HG03442 (cell line): ENCODE measurements at regions not wholly inside any gene's neighbourhood (a gene's known extent, or its start where the extent isn't known, plus 50 kb on each side); places are given as distances from the start of the nearest gene placed in this dataset.
"Not testable (repeated sequence)": the region's sequence is repeated elsewhere in the genome, so short reads cannot be mapped to it uniquely, and the experiment has no call there.

Experiments
- ATAC-seq: cut with Tn5 transposase; IDR thresholded peaks from one replicate; pipeline ENCODE4 v1.9.1; 2021; ENCODE audit warnings: mild to moderate bottlenecking, moderate library complexity; ENCODE audit not compliant: unreplicated experiment

GRCh38 chr1:37158113-37158749 lies 123.9 kb upstream of the GRIK3 start:
- ATAC-seq: no peak

DNA sequence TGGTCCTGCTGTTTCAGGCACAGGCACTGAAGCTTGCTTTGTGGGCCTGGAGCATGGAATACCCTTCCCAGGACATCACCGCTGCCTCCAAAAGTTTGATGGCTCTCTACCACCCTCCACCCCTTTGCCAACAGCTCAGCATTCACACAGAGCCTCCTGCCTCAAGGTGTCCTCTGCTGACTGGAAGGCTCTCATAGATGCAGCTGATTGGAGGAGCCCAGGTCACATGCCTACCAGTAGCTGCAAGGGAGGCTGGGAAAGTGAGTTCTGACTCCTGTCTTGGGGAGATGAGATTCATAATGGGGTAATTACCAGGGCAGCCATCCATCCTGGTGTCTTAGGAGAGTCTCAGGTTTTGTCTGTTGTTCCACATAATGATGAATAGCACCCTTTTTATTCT lies 124.8 kb upstream of the GRIK3 start:
- no peak for ATAC-seq

DNA sequence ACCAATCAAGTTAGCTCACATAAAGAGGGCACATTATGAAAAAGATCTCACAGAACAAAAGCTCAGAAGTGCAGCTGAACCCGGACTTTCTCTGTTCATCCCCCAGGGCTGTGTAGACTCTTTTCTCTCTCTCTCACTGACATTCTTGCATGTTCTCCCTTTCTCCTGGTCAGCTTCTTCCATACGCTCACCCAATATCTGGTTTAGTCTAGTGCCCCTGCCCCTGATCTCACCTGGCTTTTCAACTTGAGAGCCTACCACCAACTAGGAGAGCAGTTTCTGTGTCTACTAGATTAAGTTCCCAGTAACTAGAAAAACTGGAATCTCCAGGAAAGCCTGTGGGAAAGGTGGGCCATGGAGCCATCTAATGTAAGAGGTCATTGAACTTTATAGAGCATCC lies 126.9 kb upstream of the GRIK3 start:
- no peak for ATAC-seq

GRCh38 chr1:37162059-37162458 lies 127.7 kb upstream of the GRIK3 start:
- ATAC-seq: no peak

- no peak for ATAC-seq
Observed at GRCh38 chr1:37166005-37166404, 131.7 kb upstream of the GRIK3 start.

GRCh38 chr1:37167479-37167878 lies 133.2 kb upstream of the GRIK3 start:
- ATAC-seq: no peak

- no peak for ATAC-seq
Observed at GRCh38 chr1:37169241-37169640, 134.9 kb upstream of the GRIK3 start.

- no peak for ATAC-seq
Observed at GRCh38 chr1:37169743-37170275, 135.5 kb upstream of the GRIK3 start.

- ATAC-seq: no peak
Observed at GRCh38 chr1:37171691-37172090, 137.4 kb upstream of the GRIK3 start.

DNA sequence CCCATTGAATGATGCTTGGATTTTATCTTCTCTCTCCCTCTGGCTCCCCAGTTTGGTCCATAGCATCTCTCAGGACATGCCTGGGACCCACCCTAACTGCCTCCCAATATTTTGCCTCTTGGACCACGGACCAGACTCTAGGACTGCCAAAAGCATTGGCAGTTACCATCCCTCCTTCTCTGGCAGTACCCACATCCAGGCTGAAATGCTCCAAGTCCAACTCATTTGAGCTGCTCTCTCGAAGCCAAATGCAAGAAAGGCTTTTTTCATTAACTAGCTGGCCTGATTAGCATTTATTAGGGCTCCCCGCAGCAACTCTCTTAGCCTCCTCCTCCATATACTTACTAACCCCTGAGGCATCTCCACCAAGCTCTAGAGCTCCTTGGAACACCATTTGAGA lies 140.0 kb upstream of the GRIK3 start:
- no peak for ATAC-seq

DNA sequence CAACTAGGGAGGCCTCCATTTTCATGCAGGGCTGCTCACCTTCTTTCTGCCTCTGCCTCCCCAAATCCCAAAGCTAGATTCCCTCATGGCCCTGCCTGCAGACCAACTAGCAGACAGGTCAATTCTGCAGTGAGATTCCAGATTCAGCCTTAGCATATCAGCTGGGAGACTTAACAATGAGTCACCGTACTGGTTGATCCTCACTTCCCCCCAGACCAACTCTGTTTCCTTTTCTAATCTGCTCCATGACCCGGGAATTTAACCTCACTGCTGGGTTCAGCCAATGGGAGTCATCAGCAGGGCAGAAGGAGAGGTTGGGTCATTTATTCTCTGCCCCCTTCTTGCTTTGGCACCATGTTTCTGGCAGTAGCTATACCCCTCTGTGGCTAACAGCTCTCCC lies 140.6 kb upstream of the GRIK3 start:
- no peak for ATAC-seq

GRCh38 chr1:37175666-37176215 lies 141.4 kb upstream of the GRIK3 start:
- no peak for ATAC-seq

GRCh38 chr1:37176269-37176668 lies 142.0 kb upstream of the GRIK3 start:
- ATAC-seq: no peak

GRCh38 chr1:37177230-37177864 lies 143.0 kb upstream of the GRIK3 start:
- no peak for ATAC-seq

GRCh38 chr1:37181425-37181824 lies 147.1 kb upstream of the GRIK3 start:
- no peak for ATAC-seq

GRCh38 chr1:37184789-37185188 lies 150.5 kb upstream of the GRIK3 start:
- ATAC-seq: no peak

DNA sequence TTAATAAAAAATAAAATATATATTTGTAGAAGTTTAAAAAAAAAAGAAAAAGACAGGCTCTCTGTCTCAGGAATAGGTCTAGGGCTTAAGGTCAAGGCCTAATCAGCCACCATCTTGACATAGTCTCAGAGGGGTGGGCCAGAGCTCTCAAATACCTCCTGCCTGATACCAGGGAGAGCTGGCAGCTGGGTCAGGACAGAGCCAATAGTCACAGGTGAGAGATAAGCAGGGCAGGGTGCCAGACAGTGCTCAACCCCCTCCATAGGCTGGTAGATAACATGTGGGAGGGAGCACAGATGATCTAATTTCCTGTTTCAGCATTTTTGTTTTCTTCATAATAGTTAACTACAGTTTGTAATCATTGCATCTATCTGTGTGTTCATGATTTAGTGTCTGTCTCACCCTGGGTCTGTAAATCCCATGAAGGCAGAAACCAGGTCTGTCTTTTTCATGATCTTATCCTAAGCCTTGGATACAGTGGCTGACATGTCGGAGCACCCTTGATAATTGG lies 152.0 kb upstream of the GRIK3 start:
- ATAC-seq: no peak

DNA sequence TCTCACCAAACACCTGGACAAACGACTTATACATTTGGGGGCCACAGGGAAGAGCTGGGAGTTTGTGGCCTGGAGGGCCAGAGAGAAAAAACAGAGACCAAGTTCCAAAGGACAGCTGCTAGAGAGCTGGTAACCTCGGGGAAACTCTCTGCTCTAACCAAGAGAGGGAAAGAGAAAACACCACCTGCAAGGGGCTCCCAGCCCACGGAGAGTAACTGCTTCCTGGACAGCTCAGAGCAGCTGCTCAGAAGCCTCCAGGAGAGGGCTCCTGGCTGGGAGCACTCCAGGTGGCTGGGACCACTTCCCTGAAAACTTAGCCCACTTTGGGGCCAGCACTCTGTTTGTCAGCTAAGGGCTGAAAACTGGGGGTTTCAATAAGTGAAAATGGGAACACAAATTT lies 154.8 kb upstream of the GRIK3 start:
- ATAC-seq: no peak

GRCh38 chr1:37197411-37197810 lies 163.1 kb upstream of the GRIK3 start:
- no peak for ATAC-seq

DNA sequence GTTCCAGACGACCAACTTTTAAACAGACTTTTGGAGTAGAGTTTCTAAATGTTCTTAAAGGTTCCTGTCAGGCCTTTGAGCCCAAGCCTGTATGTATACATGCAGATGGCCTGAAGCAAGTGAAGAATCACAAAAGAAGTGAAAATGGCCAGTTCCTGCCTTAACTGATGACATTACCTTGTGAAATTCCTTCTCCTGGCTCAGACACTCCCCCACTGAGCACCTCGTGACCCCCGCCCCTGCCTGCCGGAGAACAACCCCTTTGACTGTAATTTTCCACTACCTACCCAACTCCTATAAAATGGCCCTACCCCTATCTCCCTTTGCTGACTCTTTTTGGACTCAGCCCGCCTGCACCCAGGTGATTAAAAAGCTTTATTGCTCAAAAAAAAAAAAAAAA lies 180.0 kb upstream of the GRIK3 start:
- not testable (repeated sequence) for ATAC-seq

GRCh38 chr1:37233606-37234005 lies 199.3 kb upstream of the GRIK3 start:
- no peak for ATAC-seq

DNA sequence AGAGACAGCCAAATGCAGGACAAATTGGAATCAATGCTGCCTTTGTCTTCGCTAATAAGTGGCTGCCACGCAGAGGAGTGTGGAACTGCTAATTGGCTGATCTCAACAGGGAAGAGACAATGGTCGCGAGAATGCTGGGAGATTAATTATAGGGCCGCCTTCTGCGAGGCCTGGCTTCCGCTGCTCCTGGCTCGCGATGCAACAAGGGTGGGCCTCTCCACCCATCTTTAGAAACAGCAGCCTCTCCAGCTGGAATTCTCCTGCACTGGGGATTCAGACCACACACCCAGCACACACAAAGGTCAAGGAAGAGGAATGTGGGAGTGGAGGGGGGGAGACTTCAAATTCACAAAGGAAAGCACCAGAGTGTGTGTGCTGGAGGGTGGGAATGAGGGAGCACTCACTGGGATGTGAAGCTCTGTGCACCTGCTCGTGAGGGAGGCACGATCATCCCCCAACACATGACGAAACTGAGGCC lies 200.7 kb upstream of the GRIK3 start:
- no peak for ATAC-seq
